OCI-LY3 (cell line): ENCODE measurements at regions not wholly inside any gene's neighbourhood (a gene's known extent, or its start where the extent isn't known, plus 50 kb on each side); places are given as distances from the start of the nearest gene placed in this dataset.

Experiments used
- H2AFZ ChIP-seq: fragments of 200-600, 300-600 bp; shearing (Covaris generic); 2 replicates; pipeline ENCODE4 v1.6.0; 2014; ENCODE audit warnings: antibody characterized with exemption, low read depth, low read length
- H3K27ac ChIP-seq: fragments of 200-600, 300-600 bp; sonication (generic); 2 replicates; pipeline ENCODE4 v1.5.1; 2014; ENCODE audit warnings: mild to moderate bottlenecking, low read length, moderate library complexity, mixed read lengths
- H3K27me3 ChIP-seq: fragments of 200-600, 300-600 bp; sonication (generic); 2 replicates; pipeline ENCODE4 v1.6.1; 2014; ENCODE audit warnings: low read depth, low read length, mixed read lengths
- H3K36me3 ChIP-seq: fragments of 200-600, 300-600 bp; sonication (generic); replicated peaks from 2 replicates; pipeline ENCODE3; 2014; ENCODE audit warnings: low read depth, low read length, mixed read lengths
- H3K4me1 ChIP-seq: fragments of 300-600, 200-600 bp; sonication (generic); 2 replicates; pipeline ENCODE4 v1.6.1; 2014; ENCODE audit warnings: low read length, mixed read lengths
- H3K4me2 ChIP-seq: fragments of 200-600, 300-600 bp; sonication (generic); 2 replicates; pipeline ENCODE4 v1.6.1; 2014; ENCODE audit warnings: low read length, mixed read lengths
- H3K4me3 ChIP-seq: fragments of 300-600, 200-600 bp; sonication (generic); 2 replicates; pipeline ENCODE4 v1.5.1; 2014; ENCODE audit warnings: antibody characterized with exemption, mild to moderate bottlenecking, low read length, moderate library complexity
- H3K79me2 ChIP-seq: fragments of 300-600, 200-600 bp; shearing (Covaris generic); 2 replicates; pipeline ENCODE4 v1.6.1; 2014; ENCODE audit warnings: mild to moderate bottlenecking, low read length, mixed read lengths
- H3K9ac ChIP-seq: fragments of 300-600, 200-600 bp; shearing (Covaris generic); 2 replicates; pipeline ENCODE4 v1.6.0; 2014; ENCODE audit warnings: mild to moderate bottlenecking, low read length, moderate library complexity
- H3K9me3 ChIP-seq: fragments of 200-600, 300-600 bp; shearing (Covaris generic); 2 replicates; pipeline ENCODE4 v1.6.1; 2014; ENCODE audit warnings: low read length, mixed read lengths; ENCODE audit not compliant: insufficient read depth
- H4K20me1 ChIP-seq: fragments of 200-600, 300-600 bp; sonication (generic); 2 replicates; pipeline ENCODE4 v1.6.1; 2016; ENCODE audit warnings: low read length, mixed read lengths; ENCODE audit not compliant: insufficient read depth
- CTCF ChIP-seq: fragments of 200-600, 300-600 bp; sonication (generic); IDR thresholded peaks from 2 replicates; pipeline ENCODE4 v1.5.1; 2014; ENCODE audit warnings: antibody characterized with exemption, low read length, low read depth
- EZH2phosphoT487 ChIP-seq: fragments of 200-600 bp; shearing (Covaris generic); IDR thresholded peaks from 2 replicates; pipeline ENCODE4 v1.6.1; 2018; ENCODE audit warnings: antibody characterized with exemption, mixed run types, low read depth

- H3K27me3 ChIP-seq: no peaks in the 10 kb centered on the region; the same call in 1 of the 2 replicates
- no peak overlapping the region for H3K27ac ChIP-seq
- no peak overlapping the region for H3K9ac ChIP-seq
- no peak overlapping the region for H3K4me3 ChIP-seq
- H3K36me3 ChIP-seq: no peaks in the 10 kb centered on the region
- H4K20me1 ChIP-seq: no peaks in the 10 kb centered on the region
- H3K9me3 ChIP-seq: no peaks in the 10 kb centered on the region
- H3K4me2 ChIP-seq: no peak overlapping the region
- no peaks in the 10 kb centered on the region for H3K79me2 ChIP-seq
- H2AFZ ChIP-seq: no peak overlapping the region
- TF ChIP-seq CTCF: no peak
- TF ChIP-seq EZH2phosphoT487: no peak
- peaks cover 20% of the 10 kb centered on the region for H3K4me1 ChIP-seq
Observed at GRCh38 chr10:3395458-3395861, 222.9 kb upstream of the PITRM1 start.

- H3K27me3 ChIP-seq: no peaks in the 10 kb centered on the region; the same call in 1 of the 2 replicates
Observed at GRCh38 chr10:3395041-3395440, 222.5 kb upstream of the PITRM1 start.

GRCh38 chr10:3393958-3394357 is 221.4 kb upstream of the PITRM1 start:
- no peak overlapping the region for H3K9ac ChIP-seq
- no peaks in the 10 kb centered on the region for H4K20me1 ChIP-seq
- H3K27me3 ChIP-seq: no peaks in the 10 kb centered on the region; the same call in 1 of the 2 replicates
- H2AFZ ChIP-seq: no peak overlapping the region
- no peak overlapping the region for H3K4me2 ChIP-seq
- H3K9me3 ChIP-seq: no peaks in the 10 kb centered on the region
- no peaks in the 10 kb centered on the region for H3K79me2 ChIP-seq
- H3K4me3 ChIP-seq: no peak overlapping the region
- H3K36me3 ChIP-seq: no peaks in the 10 kb centered on the region
- no peak for TF ChIP-seq EZH2phosphoT487
- no peak for TF ChIP-seq CTCF
- H3K27ac ChIP-seq: no peak overlapping the region
- peaks cover 20% of the 10 kb centered on the region for H3K4me1 ChIP-seq

More at GRCh38 chr10:3395041-3395440, 222.5 kb upstream of the PITRM1 start:
- H3K4me2 ChIP-seq: no peak overlapping the region
- H2AFZ ChIP-seq: no peak overlapping the region
- H3K9ac ChIP-seq: no peak overlapping the region
- H3K79me2 ChIP-seq: no peaks in the 10 kb centered on the region
- H3K27ac ChIP-seq: no peak overlapping the region
- no peaks in the 10 kb centered on the region for H4K20me1 ChIP-seq
- no peaks in the 10 kb centered on the region for H3K36me3 ChIP-seq
- H3K4me3 ChIP-seq: no peak overlapping the region
- TF ChIP-seq CTCF (no peak), EZH2phosphoT487 (no peak)
- H3K9me3 ChIP-seq: no peaks in the 10 kb centered on the region
- H3K4me1 ChIP-seq: peaks cover 20% of the 10 kb centered on the region

GRCh38 chr10:3391657-3392056 is 219.1 kb upstream of the PITRM1 start:
- H3K4me3 ChIP-seq: no peak overlapping the region
- H3K36me3 ChIP-seq: no peaks in the 10 kb centered on the region
- no peaks in the 10 kb centered on the region for H3K79me2 ChIP-seq
- no peak overlapping the region for H2AFZ ChIP-seq
- no peaks in the 10 kb centered on the region for H4K20me1 ChIP-seq
- H3K9me3 ChIP-seq: no peaks in the 10 kb centered on the region
- no peak overlapping the region for H3K27ac ChIP-seq
- H3K4me2 ChIP-seq: no peak overlapping the region
- H3K4me1 ChIP-seq: peaks cover 19% of the 10 kb centered on the region
- TF ChIP-seq CTCF: no peak
- TF ChIP-seq EZH2phosphoT487: no peak
- H3K9ac ChIP-seq: no peak overlapping the region
- H3K27me3 ChIP-seq: no peaks in the 10 kb centered on the region; the same call in 1 of the 2 replicates
